ENCODE measurements at regions not wholly inside any gene's neighbourhood (a gene's known extent, or its start where the extent isn't known, plus 50 kb on each side); places are given as distances from the start of the nearest gene placed in this dataset.

DNA sequence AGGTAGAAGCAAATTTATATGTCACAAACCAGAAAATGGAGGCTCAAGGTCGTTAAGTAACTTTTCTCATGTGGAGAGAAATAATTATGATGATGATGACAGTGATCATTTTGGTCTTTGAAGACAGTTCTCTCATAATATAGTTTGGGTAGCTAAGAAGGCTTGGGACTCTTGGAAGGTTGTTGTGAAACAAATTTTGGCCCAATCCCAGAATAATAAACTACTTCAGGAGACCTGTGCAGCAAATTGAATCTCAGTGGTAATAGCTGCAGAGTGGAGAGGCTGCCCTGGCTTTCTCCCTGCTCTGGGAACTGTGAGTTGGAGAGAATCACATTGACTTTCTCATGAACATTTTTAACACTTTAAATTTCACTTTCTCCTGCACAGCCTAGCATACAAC, 217.2 kb upstream of the BOD1L1 start:
- TF ChIP-seq CTCF (IDR thresholded peaks at IDR 0.05): no peak
- TF ChIP-seq POLR2A (IDR thresholded peaks at IDR 0.05): no peak

Data from adrenal gland (tissue), 5 donors.